ENCODE measurements at regions not wholly inside any gene's neighbourhood (a gene's known extent, or its start where the extent isn't known, plus 50 kb on each side); places are given as distances from the start of the nearest gene placed in this dataset.

DNA sequence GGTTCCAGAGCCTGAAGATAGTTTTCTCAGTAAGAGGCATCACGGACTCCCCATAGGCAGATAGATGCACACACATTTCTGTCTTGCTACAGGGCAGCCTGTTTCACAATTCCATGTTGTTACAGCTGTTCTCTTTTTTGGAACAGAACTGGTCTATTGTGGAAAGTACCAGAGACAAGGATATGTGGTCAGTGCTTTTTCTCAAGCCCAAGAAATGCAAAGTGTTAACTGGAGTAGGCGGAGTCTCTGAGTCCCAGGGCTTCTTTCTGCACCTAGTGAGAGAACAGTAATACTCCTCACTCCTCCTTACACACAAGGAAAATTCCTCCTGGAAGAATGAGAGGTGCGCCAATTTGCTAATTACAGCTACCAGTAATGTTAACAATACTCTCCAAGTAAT is 141.6 kb upstream of the ARGLU1 start:
- H3K27ac Mint-ChIP-seq, result no peak overlapping the region
- TF ChIP-seq, protein P1, sequence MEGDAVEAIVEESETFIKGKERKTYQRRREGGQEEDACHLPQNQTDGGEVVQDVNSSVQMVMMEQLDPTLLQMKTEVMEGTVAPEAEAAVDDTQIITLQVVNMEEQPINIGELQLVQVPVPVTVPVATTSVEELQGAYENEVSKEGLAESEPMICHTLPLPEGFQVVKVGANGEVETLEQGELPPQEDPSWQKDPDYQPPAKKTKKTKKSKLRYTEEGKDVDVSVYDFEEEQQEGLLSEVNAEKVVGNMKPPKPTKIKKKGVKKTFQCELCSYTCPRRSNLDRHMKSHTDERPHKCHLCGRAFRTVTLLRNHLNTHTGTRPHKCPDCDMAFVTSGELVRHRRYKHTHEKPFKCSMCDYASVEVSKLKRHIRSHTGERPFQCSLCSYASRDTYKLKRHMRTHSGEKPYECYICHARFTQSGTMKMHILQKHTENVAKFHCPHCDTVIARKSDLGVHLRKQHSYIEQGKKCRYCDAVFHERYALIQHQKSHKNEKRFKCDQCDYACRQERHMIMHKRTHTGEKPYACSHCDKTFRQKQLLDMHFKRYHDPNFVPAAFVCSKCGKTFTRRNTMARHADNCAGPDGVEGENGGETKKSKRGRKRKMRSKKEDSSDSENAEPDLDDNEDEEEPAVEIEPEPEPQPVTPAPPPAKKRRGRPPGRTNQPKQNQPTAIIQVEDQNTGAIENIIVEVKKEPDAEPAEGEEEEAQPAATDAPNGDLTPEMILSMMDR (IDR thresholded peaks at IDR 0.05; ENCODE audit: unreplicated experiment), result no peak

DNA sequence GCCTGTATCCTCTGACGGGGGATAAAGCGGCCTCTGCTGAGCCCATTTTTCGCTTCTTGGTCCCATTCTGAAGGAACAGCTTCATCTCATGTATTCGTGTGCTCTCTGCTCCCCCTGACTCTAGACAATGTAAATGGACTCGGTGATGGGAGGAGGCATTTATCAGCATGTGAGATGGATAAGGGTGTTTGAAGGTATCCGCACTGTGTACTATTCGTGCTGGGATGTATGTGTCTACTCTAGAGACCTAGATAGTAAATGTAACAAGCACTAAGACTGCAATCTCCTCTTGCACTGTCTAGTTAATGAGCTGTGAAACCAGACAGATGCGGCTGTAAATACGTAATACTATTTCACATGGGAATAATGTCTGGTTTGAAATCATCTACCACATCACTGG is 134.6 kb upstream of the ARGLU1 start:
- Mint-ChIP-seq H3K9me3 (no peaks in the 10 kb centered on the region), H3K36me3 (no peaks in the 10 kb centered on the region), H3K4me3 (no peak overlapping the region), H3K27ac (no peak overlapping the region), H3K27me3 (ENCODE audit: low read depth) (no peaks in the 10 kb centered on the region), H3K4me1 (peaks cover 31% of the 10 kb centered on the region)
- no peak for DNase-seq (ENCODE audit: low spot score in 2 of 2, unreplicated experiment in 2 of 2)
- TF ChIP-seq, protein P1 (IDR thresholded peaks at IDR 0.05; ENCODE audit: unreplicated experiment), result no peak

More for the DNA sequence above, 141.6 kb upstream of the ARGLU1 start:
- peaks cover 3% of the 10 kb centered on the region for H3K4me1 Mint-ChIP-seq
- H3K9me3 Mint-ChIP-seq, result no peaks in the 10 kb centered on the region
- H3K4me3 Mint-ChIP-seq, result no peak overlapping the region
- no peaks in the 10 kb centered on the region for H3K36me3 Mint-ChIP-seq
- no peaks in the 10 kb centered on the region for H3K27me3 Mint-ChIP-seq (ENCODE audit: low read depth)
- DNase-seq (ENCODE audit: low spot score in 2 of 2, unreplicated experiment in 2 of 2), result no peak

DNA sequence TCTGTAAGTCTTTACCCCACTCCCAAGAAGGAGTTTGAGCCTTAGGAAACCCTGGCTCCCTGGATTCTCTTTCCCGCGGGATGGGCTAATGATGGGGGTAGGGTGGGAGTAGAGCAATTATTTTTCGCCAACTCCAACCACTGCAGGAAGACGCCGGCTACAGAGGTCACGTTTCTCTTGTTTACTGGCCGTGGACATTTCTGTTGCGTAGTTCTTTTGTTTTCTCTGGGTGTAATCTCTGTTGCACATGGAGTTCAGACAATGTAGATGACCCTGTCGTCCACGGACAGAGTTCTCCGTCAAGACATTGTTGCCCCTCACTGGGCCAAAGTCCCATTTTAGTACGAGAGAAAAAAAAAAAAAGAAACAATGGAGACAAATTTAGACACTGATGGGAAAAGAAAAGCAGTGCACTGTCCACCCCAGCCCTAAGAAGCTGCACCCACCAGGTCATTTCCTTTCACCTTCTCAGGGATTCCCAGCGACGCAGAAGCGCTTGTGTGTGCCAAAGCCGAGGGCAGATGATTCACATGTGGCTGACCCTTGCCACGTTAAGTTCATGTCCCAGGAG is 133.9 kb upstream of the ARGLU1 start:
- Mint-ChIP-seq H3K36me3 (no peaks in the 10 kb centered on the region), H3K27me3 (ENCODE audit: low read depth) (no peaks in the 10 kb centered on the region), H3K27ac (peak overlapping the region; percentile 25), H3K4me1 (peaks cover 31% of the 10 kb centered on the region), H3K9me3 (no peaks in the 10 kb centered on the region), H3K4me3 (no peak overlapping the region)
- DNase-seq (ENCODE audit: low spot score in 2 of 2, unreplicated experiment in 2 of 2), result no peak
- TF ChIP-seq, protein P1 (IDR thresholded peaks at IDR 0.05; ENCODE audit: unreplicated experiment), result no peak

DNA sequence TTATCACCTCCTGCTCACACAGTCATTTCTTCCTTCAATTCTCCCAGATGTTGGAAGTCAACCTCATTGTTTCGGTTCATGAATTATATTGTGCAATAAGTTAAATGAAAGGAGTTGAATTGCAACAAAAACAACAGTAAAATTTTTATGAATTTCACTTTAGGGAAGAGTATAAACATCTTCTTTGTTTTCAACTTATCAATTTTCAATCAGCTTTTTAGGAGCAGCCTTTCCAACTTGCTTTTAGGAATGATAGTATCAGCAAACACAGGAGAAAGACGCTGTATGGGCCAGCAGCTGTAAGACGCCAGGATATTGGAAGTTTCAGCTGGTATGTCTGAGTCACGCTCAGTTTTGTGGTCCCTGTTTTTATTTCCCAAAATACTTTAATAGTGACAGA is 132.5 kb upstream of the ARGLU1 start:
- DNase-seq (ENCODE audit: low spot score in 2 of 2, unreplicated experiment in 2 of 2), result no peak
- no peak overlapping the region for H3K4me3 Mint-ChIP-seq
- no peaks in the 10 kb centered on the region for H3K9me3 Mint-ChIP-seq
- TF ChIP-seq, protein P1 (IDR thresholded peaks at IDR 0.05; ENCODE audit: unreplicated experiment), result no peak
- H3K27me3 Mint-ChIP-seq (ENCODE audit: low read depth), result no peaks in the 10 kb centered on the region
- no peaks in the 10 kb centered on the region for H3K36me3 Mint-ChIP-seq
- H3K4me1 Mint-ChIP-seq, result peaks cover 31% of the 10 kb centered on the region
- peak overlapping the region; percentile 18 for H3K27ac Mint-ChIP-seq

DNA sequence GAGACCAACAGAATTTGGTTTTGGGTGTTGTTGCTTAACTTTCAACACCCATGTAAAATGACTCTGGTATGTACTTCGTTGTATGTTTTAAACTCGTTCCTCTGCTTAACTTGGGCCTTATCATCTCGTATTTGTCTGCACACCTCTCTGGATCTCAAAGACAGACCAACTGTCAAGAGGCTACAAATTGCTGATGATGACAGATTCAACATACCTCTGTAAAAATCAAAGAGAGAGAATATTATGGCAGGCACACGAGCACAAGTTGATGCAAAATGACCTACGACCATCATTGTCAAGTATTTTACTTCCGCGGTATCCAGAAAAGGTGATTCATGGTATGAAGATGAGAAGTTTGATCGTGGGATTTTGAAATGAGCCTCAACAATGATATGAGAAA is 132.1 kb upstream of the ARGLU1 start:
- Mint-ChIP-seq H3K27ac (no peak overlapping the region), H3K4me3 (no peak overlapping the region), H3K36me3 (no peaks in the 10 kb centered on the region), H3K9me3 (no peaks in the 10 kb centered on the region), H3K27me3 (ENCODE audit: low read depth) (no peaks in the 10 kb centered on the region), H3K4me1 (peaks cover 31% of the 10 kb centered on the region)
- TF ChIP-seq, protein P1 (IDR thresholded peaks at IDR 0.05; ENCODE audit: unreplicated experiment), result no peak
- no peak for DNase-seq (ENCODE audit: low spot score in 2 of 2, unreplicated experiment in 2 of 2)

DNA sequence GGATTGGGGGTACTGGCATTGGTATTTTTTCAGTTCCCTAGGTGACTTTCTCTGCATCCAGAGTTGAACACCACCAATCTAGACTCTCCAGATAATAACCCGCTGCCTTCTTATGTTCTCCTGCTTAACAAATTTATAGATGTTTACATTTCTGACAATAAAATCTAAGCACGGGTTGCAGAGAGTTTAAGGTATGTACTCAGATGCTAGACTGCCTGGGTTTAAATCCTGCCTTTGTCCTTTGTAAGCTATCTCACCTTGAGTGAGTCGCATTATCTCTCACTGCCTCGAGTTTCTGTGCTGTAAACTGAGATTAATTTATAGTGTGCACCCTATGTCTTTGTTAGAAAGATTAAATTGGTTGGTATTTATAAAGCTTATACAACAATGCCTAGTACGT is 131.4 kb upstream of the ARGLU1 start:
- H3K27me3 Mint-ChIP-seq (ENCODE audit: low read depth), result no peaks in the 10 kb centered on the region
- H3K4me3 Mint-ChIP-seq, result no peak overlapping the region
- no peaks in the 10 kb centered on the region for H3K9me3 Mint-ChIP-seq
- DNase-seq (ENCODE audit: low spot score in 2 of 2, unreplicated experiment in 2 of 2), result no peak
- H3K27ac Mint-ChIP-seq, result peak overlapping the region; percentile 64
- TF ChIP-seq, protein P1 (IDR thresholded peaks at IDR 0.05; ENCODE audit: unreplicated experiment), result no peak
- no peaks in the 10 kb centered on the region for H3K36me3 Mint-ChIP-seq
- peaks cover 27% of the 10 kb centered on the region for H3K4me1 Mint-ChIP-seq
